Skeletal muscle tissue (tissue), 3 donors: ENCODE measurements at regions not wholly inside any gene's neighbourhood (a gene's known extent, or its start where the extent isn't known, plus 50 kb on each side); places are given as distances from the start of the nearest gene placed in this dataset.

Experiments
- H3K27ac ChIP-seq: one replicate; pipeline ENCODE4 v1.7.0; 2013; ENCODE audit warnings: mild to moderate bottlenecking, low read depth, low read length, inconsistent platforms
- H3K27me3 ChIP-seq, 3 donors: one replicate each; pipeline ENCODE4 v1.7.0; 2013; ENCODE audit warnings: low read length in 3 of 3; ENCODE audit not compliant: control insufficient read depth in 3 of 3, insufficient read depth in 3 of 3
- H3K36me3 ChIP-seq, 3 donors: one replicate each; pipeline ENCODE4 v1.7.0; 2013; ENCODE audit warnings: low read length in 3 of 3; ENCODE audit not compliant: control insufficient read depth in 3 of 3, insufficient read depth in 3 of 3
- H3K4me1 ChIP-seq, 3 donors: one replicate each; pipeline ENCODE4 v1.7.0; 2013; ENCODE audit warnings: low read length in 3 of 3, mild to moderate bottlenecking in 3 of 3; ENCODE audit not compliant: control insufficient read depth in 3 of 3, insufficient read depth in 3 of 3
- H3K4me3 ChIP-seq, 3 donors: one replicate each; pipeline ENCODE4 v1.7.0; 2013; ENCODE audit warnings: low read length in 3 of 3
- H3K9ac ChIP-seq, 3 donors: one replicate each; pipeline ENCODE4 v1.7.0; 2013; ENCODE audit warnings: low read length in 3 of 3, mild to moderate bottlenecking in 3 of 3, moderate library complexity in 2 of 3, low read depth in 1 of 3
- H3K9me3 ChIP-seq, 3 donors: one replicate each; pipeline ENCODE4 v1.7.0; 2013; ENCODE audit warnings: low read length in 3 of 3; ENCODE audit not compliant: control insufficient read depth in 3 of 3
- donor health status: Osteomylitis.

DNA sequence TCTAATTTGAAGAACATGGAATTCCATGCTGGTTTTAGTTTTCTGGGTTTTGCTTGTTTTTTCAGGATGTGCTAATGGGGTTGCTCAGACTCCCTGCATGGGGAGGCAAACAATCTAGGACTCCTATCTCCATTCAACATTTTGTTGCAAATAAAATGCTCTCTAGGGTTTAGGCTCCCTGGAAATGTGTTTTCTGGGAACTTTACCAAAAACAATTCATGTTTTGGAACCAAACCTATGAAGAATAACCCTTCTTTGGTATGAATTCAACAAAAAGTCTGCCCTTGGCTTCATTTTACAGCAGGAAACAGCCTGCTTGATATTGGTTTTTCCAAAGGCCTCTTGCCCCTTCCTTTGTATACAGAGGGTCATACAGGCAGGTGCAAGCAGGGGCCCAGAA, 217.7 kb downstream of the FOXA2 start:
- Histone ChIP-seq H3K27me3 (no peaks in the 10 kb centered on the region), H3K4me3 (no peak overlapping the region), H3K9me3 (no peaks in the 10 kb centered on the region), H3K9ac (no peak overlapping the region), H3K4me1 (peaks cover 5 to 13% (median 8%) of the 10 kb centered on the region in 3 donors), H3K27ac (no peak overlapping the region), H3K36me3 (no peaks in the 10 kb centered on the region)

DNA sequence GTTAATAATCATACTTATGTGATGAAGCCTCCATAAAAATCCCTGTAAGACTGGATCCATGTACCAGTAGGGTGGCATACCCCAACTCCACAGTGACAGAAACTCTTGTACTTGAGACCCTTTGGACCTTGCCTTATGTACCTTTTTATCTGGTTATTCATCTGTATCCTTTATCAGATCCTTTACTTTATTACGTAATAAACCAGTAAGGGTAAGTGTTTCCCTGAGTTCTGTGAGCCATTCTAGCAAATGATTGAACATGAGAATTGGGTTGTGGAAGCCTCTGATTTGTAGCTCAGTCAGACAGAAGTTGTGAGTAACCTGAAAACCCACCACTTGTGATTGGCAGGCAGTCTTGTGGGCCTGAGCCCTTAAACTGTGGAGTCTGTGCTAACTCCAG, 229.7 kb downstream of the FOXA2 start:
- H3K9ac ChIP-seq, result no peak overlapping the region
- no peaks in the 10 kb centered on the region for H3K36me3 ChIP-seq
- no peak overlapping the region for H3K4me3 ChIP-seq
- no peak overlapping the region for H3K27ac ChIP-seq
- H3K4me1 ChIP-seq, result no peaks in the 10 kb centered on the region
- H3K9me3 ChIP-seq, result no peaks in the 10 kb centered on the region
- no peaks in the 10 kb centered on the region for H3K27me3 ChIP-seq

DNA sequence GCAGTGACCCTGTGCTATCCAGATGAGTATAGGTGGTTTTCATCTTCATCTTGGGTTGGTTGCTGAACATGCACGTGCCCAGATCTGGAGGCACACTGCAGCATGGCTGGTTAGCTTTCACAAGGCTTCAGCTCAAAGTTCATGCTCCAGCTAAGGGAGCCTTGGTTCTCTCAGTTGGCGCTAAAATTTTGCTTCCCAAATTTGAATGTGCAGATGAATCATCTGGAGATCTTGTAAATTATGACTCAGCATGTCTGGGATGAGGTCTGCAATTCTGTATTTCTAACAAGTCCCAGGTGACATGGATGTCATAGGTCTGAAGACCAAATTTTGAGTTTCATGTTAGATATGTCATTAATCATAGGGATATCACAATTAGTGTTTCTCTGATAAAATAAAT, 230.8 kb downstream of the FOXA2 start:
- no peaks in the 10 kb centered on the region for H3K4me1 ChIP-seq
- no peaks in the 10 kb centered on the region for H3K9me3 ChIP-seq
- no peaks in the 10 kb centered on the region for H3K36me3 ChIP-seq
- H3K9ac ChIP-seq, result no peak overlapping the region
- H3K27me3 ChIP-seq, result no peaks in the 10 kb centered on the region
- H3K4me3 ChIP-seq, result no peak overlapping the region
- H3K27ac ChIP-seq, result no peak overlapping the region

DNA sequence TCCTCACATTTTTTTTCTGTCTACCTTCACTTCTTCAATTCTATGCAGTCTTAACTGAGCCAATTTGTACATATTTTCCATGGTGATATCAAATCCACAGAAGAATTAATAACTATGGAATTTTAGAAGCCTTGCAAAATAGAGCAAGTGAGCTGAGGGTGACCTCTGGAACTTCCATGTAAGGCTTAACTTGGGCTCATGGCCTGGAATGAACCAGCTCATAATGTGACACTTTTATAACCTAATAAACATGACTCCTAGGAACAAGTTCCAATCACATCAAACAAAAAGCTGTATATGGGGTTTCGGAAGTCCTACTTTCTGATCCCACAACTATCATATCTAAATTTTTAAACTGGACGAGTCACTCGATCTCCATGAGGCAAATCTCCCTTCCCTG, 232.4 kb downstream of the FOXA2 start:
- Histone ChIP-seq H3K9me3 (no peaks in the 10 kb centered on the region), H3K4me3 (no peak overlapping the region), H3K4me1 (no peaks in the 10 kb centered on the region), H3K9ac (no peak overlapping the region), H3K36me3 (no peaks in the 10 kb centered on the region), H3K27ac (no peak overlapping the region), H3K27me3 (no peaks in the 10 kb centered on the region)

- no peaks in the 10 kb centered on the region for H3K36me3 ChIP-seq
- no peak overlapping the region for H3K27ac ChIP-seq
- H3K9me3 ChIP-seq, result no peaks in the 10 kb centered on the region
- no peak overlapping the region for H3K4me3 ChIP-seq
- H3K4me1 ChIP-seq, result no peaks in the 10 kb centered on the region
- H3K9ac ChIP-seq, result no peak overlapping the region
- no peaks in the 10 kb centered on the region for H3K27me3 ChIP-seq
Observed at GRCh38 chr20:22350624-22351023, 233.7 kb downstream of the FOXA2 start.

GRCh38 chr20:22348010-22348409, 236.4 kb downstream of the FOXA2 start:
- no peaks in the 10 kb centered on the region for H3K27me3 ChIP-seq
- H3K27ac ChIP-seq, result no peak overlapping the region
- H3K9me3 ChIP-seq, result no peaks in the 10 kb centered on the region
- H3K4me3 ChIP-seq, result no peak overlapping the region
- no peak overlapping the region for H3K9ac ChIP-seq
- H3K36me3 ChIP-seq, result no peaks in the 10 kb centered on the region
- no peaks in the 10 kb centered on the region for H3K4me1 ChIP-seq

DNA sequence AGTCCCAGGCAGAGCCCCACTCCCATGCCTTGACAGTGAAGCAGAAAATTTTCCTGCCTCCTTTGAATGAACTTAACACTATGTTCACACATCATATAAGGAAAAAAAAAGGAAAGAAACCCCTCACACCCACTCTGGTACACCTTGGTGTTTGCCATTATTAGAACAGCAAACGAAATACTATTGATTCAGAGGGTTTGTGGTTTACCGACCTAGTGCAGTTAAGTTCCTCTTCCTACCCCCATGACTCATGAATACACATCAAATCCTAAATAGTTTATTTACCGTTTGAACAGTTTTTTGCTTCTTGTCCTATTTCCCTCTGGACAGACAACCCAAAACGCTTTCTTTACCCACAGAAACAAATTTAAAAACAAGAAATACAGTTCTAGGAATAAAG, 237.7 kb downstream of the FOXA2 start:
- Histone ChIP-seq H3K36me3 (no peaks in the 10 kb centered on the region), H3K27ac (no peak overlapping the region), H3K4me1 (no peaks in the 10 kb centered on the region), H3K27me3 (no peaks in the 10 kb centered on the region), H3K4me3 (no peak overlapping the region), H3K9me3 (no peaks in the 10 kb centered on the region), H3K9ac (no peak overlapping the region)

DNA sequence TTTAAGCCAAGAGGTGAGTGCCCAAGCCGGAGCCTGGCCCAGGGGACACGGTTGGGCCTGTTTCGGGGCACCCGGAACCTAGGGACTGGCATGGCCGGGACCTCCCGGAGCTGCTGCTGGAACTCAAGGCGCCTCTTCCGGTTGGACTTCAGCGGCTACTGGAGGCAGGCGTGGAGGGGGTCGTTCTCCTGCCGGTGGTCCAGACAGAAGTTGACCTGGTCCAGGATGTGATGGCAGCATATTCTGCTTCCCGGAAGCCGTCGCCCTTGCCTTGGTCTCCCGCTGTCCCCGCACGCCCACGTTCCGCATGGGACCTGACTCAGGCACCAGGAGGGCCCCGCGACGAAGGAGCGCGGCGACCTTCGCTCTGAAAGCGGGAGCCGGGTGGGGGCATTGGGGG, 240.8 kb downstream of the FOXA2 start:
- Histone ChIP-seq H3K36me3 (no peaks in the 10 kb centered on the region), H3K27ac (no peak overlapping the region), H3K27me3 (peaks cover 0 to 2% (median 0%) of the 10 kb centered on the region in 3 donors), H3K9ac (no peak overlapping the region), H3K4me1 (no peaks in the 10 kb centered on the region), H3K9me3 (no peaks in the 10 kb centered on the region), H3K4me3 (no peak overlapping the region)

GRCh38 chr20:22342410-22342809, 242.0 kb downstream of the FOXA2 start:
- Histone ChIP-seq H3K36me3 (no peaks in the 10 kb centered on the region), H3K4me3 (no peak overlapping the region), H3K9me3 (no peaks in the 10 kb centered on the region), H3K27ac (no peak overlapping the region), H3K9ac (no peak overlapping the region), H3K4me1 (no peaks in the 10 kb centered on the region), H3K27me3 (peaks cover 0 to 2% (median 0%) of the 10 kb centered on the region in 3 donors)

DNA sequence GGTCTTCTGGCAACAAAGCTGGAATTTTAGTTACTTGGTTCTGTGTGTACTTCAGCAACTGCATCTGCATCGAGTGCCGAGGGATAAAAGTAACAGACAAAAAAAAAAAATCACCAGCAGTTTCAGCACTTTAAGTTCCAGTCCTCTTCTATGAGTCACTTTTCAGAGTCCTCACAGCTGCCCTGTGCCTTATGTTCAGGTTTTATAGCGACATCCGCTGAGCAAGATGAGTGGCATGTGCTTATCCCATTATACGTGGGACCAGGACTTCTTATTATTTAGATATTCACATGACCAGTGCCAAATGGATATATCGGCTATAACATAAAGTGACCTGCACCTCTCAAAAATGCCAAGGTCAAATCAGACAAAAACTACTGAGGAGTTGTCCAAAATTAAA, 242.9 kb downstream of the FOXA2 start:
- Histone ChIP-seq H3K27ac (no peak overlapping the region), H3K9me3 (no peaks in the 10 kb centered on the region), H3K36me3 (no peaks in the 10 kb centered on the region), H3K9ac (no peak overlapping the region), H3K27me3 (peaks cover 0 to 2% (median 0%) of the 10 kb centered on the region in 3 donors), H3K4me1 (no peaks in the 10 kb centered on the region), H3K4me3 (no peak overlapping the region)

DNA sequence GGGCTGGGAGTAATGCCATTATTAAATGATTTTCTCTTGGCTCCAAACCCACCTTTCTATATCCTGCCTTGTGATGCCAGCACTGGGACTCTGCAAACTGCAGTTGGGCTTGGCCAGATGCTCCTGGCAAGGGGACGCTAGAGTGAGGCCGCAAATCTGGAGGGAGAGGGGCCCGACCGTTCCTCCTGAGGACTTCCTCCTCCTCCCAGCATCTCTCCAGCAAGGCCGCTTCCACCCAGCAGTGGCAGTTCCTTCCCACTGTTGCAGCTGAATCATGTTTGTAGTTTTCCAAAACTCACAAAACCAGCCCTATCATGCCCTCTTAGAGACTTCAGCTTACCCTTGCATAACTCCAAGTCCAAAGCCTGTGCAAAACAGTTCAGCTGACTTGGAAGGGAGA, 244.4 kb downstream of the FOXA2 start:
- H3K9me3 ChIP-seq, result no peaks in the 10 kb centered on the region
- H3K9ac ChIP-seq, result no peak overlapping the region
- no peak overlapping the region for H3K4me3 ChIP-seq
- no peaks in the 10 kb centered on the region for H3K4me1 ChIP-seq
- no peak overlapping the region for H3K27ac ChIP-seq
- peaks cover 0 to 2% (median 0%) of the 10 kb centered on the region in 3 donors for H3K27me3 ChIP-seq
- no peaks in the 10 kb centered on the region for H3K36me3 ChIP-seq
